PC-3 (cell line): ENCODE measurements at regions not wholly inside any gene's neighbourhood (a gene's known extent, or its start where the extent isn't known, plus 50 kb on each side); places are given as distances from the start of the nearest gene placed in this dataset.

Experiments
- ATAC-seq: fragments of 200-7000 bp; cut with Tn5 transposase; 2 replicates; pipeline ENCODE4 v1.9.1; 2020; ENCODE audit warnings: mild to moderate bottlenecking, moderate library complexity
- BruUV-seq: library from RNA; stranded (reverse); fragments of 400-500 nt; replicated peaks from 2 replicates; lab custom pipeline; 2021; lab: Mats Ljungman, UMichigan
- CTCF ChIA-PET: fragments of 300-600 bp; sonication (Branson Sonifier 250); formaldehyde crosslinking; loops from one replicate; lab custom pipeline; 2022; ENCODE audit warnings: antibody characterized with exemption; lab: Charles Lee
- POLR2A ChIA-PET: fragments of 300-600 bp; sonication (Branson Sonifier 250); formaldehyde crosslinking; loops from one replicate; lab custom pipeline; 2022; ENCODE audit warnings: antibody characterized with exemption; ENCODE audit not compliant: unreplicated experiment; lab: Charles Lee
- DNase-seq: peaks from one replicate; pipeline ENCODE4 v3.0.0-alpha.2; 2015
- H2AFZ ChIP-seq: fragments of 300-600 bp; sonication (generic); 2 replicates; pipeline ENCODE4 v1.6.0; 2016; ENCODE audit warnings: antibody characterized with exemption, low read length
- H3F3A ChIP-seq: fragments of 300-600 bp; sonication (generic); one replicate; pipeline ENCODE4 v1.6.0; 2017; ENCODE audit warnings: antibody characterized with exemption, low read length, control low read depth, mild to moderate bottlenecking; ENCODE audit not compliant: unreplicated experiment
- H3K27ac ChIP-seq: fragments of 300-600 bp; sonication (generic); 2 replicates; pipeline ENCODE4 v1.5.1; 2016; ENCODE audit warnings: mild to moderate bottlenecking, low read length
- H3K27me3 ChIP-seq: fragments of 300-600 bp; sonication (generic); 2 replicates; pipeline ENCODE4 v1.6.1; 2016; ENCODE audit warnings: low read length, mixed read lengths
- H3K36me3 ChIP-seq: fragments of 300-600 bp; sonication (generic); 2 replicates; pipeline ENCODE4 v1.6.1; 2016; ENCODE audit warnings: low read depth, mixed run types, low read length, mixed read lengths
- H3K4me1 ChIP-seq: fragments of 300-600 bp; sonication (generic); 2 replicates; pipeline ENCODE4 v1.5.1; 2016; ENCODE audit warnings: low read length; ENCODE audit not compliant: insufficient read depth
- H3K4me2 ChIP-seq: fragments of 300-600 bp; sonication (generic); 2 replicates; pipeline ENCODE4 v1.6.0; 2016; ENCODE audit warnings: low read length
- H3K4me3 ChIP-seq: fragments of 300-600 bp; sonication (generic); 2 replicates; pipeline ENCODE4 v1.5.1; 2016; ENCODE audit warnings: mild to moderate bottlenecking, low read length, mixed read lengths
- H3K79me2 ChIP-seq: fragments of 300-600 bp; sonication (generic); 2 replicates; pipeline ENCODE4 v1.6.1; 2017; ENCODE audit warnings: low read length, mixed read lengths
- H3K9ac ChIP-seq: fragments of 300-600 bp; sonication (generic); 2 replicates; pipeline ENCODE4 v1.6.0; 2016; ENCODE audit warnings: mild to moderate bottlenecking, low read length
- H3K9me2 ChIP-seq: fragments of 300-600 bp; sonication (generic); replicated peaks from 2 replicates; pipeline ENCODE4 v1.6.1; 2016; ENCODE audit warnings: mixed run types, low read length, mixed read lengths
- H3K9me3 ChIP-seq: fragments of 300-600 bp; sonication (generic); 2 replicates; pipeline ENCODE4 v1.6.1; 2016; ENCODE audit warnings: low read length, mixed read lengths
- H4K20me1 ChIP-seq: fragments of 300-600 bp; sonication (generic); 2 replicates; pipeline ENCODE4 v1.6.1; 2016; ENCODE audit warnings: low read length, mixed read lengths
- EZH2 ChIP-seq: fragments of 300-600 bp; sonication (generic); IDR thresholded peaks from one replicate; pipeline ENCODE4 v1.6.1; 2017; ENCODE audit warnings: antibody characterized with exemption, mild to moderate bottlenecking, low read length; ENCODE audit not compliant: unreplicated experiment
- EZH2phosphoT487 ChIP-seq: fragments of 300-600 bp; sonication (generic); IDR thresholded peaks from 2 replicates; pipeline ENCODE4 v1.6.1; 2018; ENCODE audit warnings: mild to moderate bottlenecking, antibody characterized with exemption, low read length, borderline replicate concordance
- intact Hi-C: fragments of 100-400 bp; cut with micrococcal nuclease; formaldehyde crosslinking; loops from 2 replicates; pipeline ENCODE4 v1.9.0; 2023
- TF ChIP-seq, protein P1 (sequence below): fragments of 300-600 bp; sonication (generic); conservative IDR thresholded peaks from 2 replicates; pipeline ENCODE4 v1.5.1; 2017; ENCODE audit warnings: antibody characterized with exemption, low read depth, mild to moderate bottlenecking, low read length

DNA sequence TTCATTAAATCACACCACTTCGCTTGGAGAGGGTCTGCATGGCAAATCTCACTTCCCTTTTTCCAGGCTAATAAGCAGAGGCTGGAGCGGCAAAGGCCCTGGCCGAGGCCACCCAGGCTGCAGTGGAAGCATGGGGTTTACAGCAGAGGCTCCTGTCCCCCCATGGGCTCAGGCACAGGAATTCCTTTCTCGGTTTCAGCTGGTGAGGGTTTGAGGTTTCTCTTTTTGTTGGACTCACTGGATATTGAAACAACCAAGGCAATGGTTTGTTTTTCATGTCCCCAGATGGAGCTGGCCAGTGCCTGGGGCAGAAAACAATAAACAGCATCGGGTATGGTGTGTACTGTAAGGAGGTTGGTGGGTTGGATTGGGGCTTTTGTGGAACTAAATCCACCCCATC is 175.6 kb upstream of the RASGRP1 start:
- Histone ChIP-seq H3K9me3 (no peaks in the 10 kb centered on the region), H3K9ac (no peak overlapping the region), H3K4me3 (no peak overlapping the region), H3K4me2 (no peak overlapping the region), H3K4me1 (no peaks in the 10 kb centered on the region), H4K20me1 (no peaks in the 10 kb centered on the region), H3K27ac (no peak overlapping the region), H3F3A (no peaks in the 10 kb centered on the region), H3K27me3 (no peaks in the 10 kb centered on the region), H2AFZ (no peak overlapping the region), H3K36me3 (no peaks in the 10 kb centered on the region), H3K79me2 (no peaks in the 10 kb centered on the region), H3K9me2 (no peaks in the 10 kb centered on the region)
- ChIA-PET POLR2A (no interaction called here), CTCF (no interaction called here)
- ATAC-seq (no peak), DNase-seq (no peak)
- TF ChIP-seq, protein P1, sequence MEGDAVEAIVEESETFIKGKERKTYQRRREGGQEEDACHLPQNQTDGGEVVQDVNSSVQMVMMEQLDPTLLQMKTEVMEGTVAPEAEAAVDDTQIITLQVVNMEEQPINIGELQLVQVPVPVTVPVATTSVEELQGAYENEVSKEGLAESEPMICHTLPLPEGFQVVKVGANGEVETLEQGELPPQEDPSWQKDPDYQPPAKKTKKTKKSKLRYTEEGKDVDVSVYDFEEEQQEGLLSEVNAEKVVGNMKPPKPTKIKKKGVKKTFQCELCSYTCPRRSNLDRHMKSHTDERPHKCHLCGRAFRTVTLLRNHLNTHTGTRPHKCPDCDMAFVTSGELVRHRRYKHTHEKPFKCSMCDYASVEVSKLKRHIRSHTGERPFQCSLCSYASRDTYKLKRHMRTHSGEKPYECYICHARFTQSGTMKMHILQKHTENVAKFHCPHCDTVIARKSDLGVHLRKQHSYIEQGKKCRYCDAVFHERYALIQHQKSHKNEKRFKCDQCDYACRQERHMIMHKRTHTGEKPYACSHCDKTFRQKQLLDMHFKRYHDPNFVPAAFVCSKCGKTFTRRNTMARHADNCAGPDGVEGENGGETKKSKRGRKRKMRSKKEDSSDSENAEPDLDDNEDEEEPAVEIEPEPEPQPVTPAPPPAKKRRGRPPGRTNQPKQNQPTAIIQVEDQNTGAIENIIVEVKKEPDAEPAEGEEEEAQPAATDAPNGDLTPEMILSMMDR: no peak
- TF ChIP-seq EZH2: no peak
- TF ChIP-seq EZH2phosphoT487: no peak
- no TSS peak for BruUV-seq
- intact Hi-C loops: no loop called here

DNA sequence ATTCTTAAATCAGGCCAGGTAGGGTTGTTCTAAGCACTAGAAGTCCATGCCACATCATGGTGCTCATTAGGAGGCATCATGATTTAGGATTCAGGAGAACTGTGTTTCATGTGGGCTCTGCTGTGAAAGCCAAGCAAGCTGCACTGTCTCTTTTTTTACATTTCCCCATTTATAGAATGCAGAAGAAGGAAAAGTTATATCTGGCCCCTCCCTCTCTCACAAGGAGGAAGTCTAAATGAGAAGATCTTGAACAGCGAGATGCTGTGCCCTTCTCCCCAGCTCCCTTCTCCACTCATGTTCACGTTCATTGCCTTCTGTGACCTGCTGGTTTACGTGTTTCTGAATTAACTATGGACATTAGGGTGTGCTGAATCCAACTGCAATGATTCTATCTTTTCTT is 178.5 kb upstream of the RASGRP1 start:
- intact Hi-C loops: no loop called here
- H3F3A ChIP-seq: no peaks in the 10 kb centered on the region
- ChIA-PET POLR2A (no interaction called here), CTCF (no interaction called here)
- no peaks in the 10 kb centered on the region for H3K9me2 ChIP-seq
- no peak overlapping the region for H3K27ac ChIP-seq
- H3K9ac ChIP-seq: no peak overlapping the region
- H3K4me3 ChIP-seq: no peak overlapping the region
- H4K20me1 ChIP-seq: no peaks in the 10 kb centered on the region
- no peak overlapping the region for H3K4me2 ChIP-seq
- no peak for ATAC-seq
- H3K79me2 ChIP-seq: no peaks in the 10 kb centered on the region
- BruUV-seq: no TSS peak
- H3K36me3 ChIP-seq: no peaks in the 10 kb centered on the region
- no peaks in the 10 kb centered on the region for H3K4me1 ChIP-seq
- H2AFZ ChIP-seq: no peak overlapping the region
- TF ChIP-seq EZH2 (no peak), EZH2phosphoT487 (no peak)
- TF ChIP-seq, protein P1: no peak
- no peaks in the 10 kb centered on the region for H3K9me3 ChIP-seq
- no peak for DNase-seq
- no peaks in the 10 kb centered on the region for H3K27me3 ChIP-seq

GRCh38 chr15:38745126-38745525 is 180.5 kb upstream of the RASGRP1 start:
- TF ChIP-seq, protein P1: no peak
- TF ChIP-seq EZH2phosphoT487 (no peak), EZH2 (no peak)
- Histone ChIP-seq H3K79me2 (no peaks in the 10 kb centered on the region), H2AFZ (no peak overlapping the region), H3K4me1 (no peaks in the 10 kb centered on the region), H3K9me3 (no peaks in the 10 kb centered on the region), H3K27ac (no peak overlapping the region), H3K4me2 (no peak overlapping the region), H3K4me3 (no peak overlapping the region), H4K20me1 (no peaks in the 10 kb centered on the region), H3F3A (no peaks in the 10 kb centered on the region), H3K9ac (no peak overlapping the region), H3K27me3 (no peaks in the 10 kb centered on the region), H3K9me2 (no peaks in the 10 kb centered on the region), H3K36me3 (no peaks in the 10 kb centered on the region)
- intact Hi-C loops: no loop called here
- ATAC-seq (no peak), DNase-seq (no peak)
- CTCF ChIA-PET: no interaction called here
- POLR2A ChIA-PET: no interaction called here
- no TSS peak for BruUV-seq
